ENCODE measurements at regions not wholly inside any gene's neighbourhood (a gene's known extent, or its start where the extent isn't known, plus 50 kb on each side); places are given as distances from the start of the nearest gene placed in this dataset.

GRCh38 chr5:82674671-82675070 lies 396.5 kb upstream of the RPS23 start:
- TF ChIP-seq CTCF (IDR thresholded peaks at IDR 0.05; ENCODE audit: low read length), result no peak
- TF ChIP-seq EZH2 (optimal IDR thresholded peaks at IDR 0.05; ENCODE audit: low read depth, low read length), result no peak

All from MM.1S (cell line).